ENCODE measurements at regions not wholly inside any gene's neighbourhood (a gene's known extent, or its start where the extent isn't known, plus 50 kb on each side); places are given as distances from the start of the nearest gene placed in this dataset.

- H3K36me3 ChIP-seq (ENCODE audit: control insufficient read depth, insufficient read depth, low read length) = no peaks in the 10 kb centered on the region
Measured at GRCh38 chr4:54992266-54992665, 133.1 kb downstream of the KDR start.

GRCh38 chr4:54988655-54989054 is 136.7 kb downstream of the KDR start:
- no peak overlapping the region for H3K4me3 Mint-ChIP-seq
- H3K9me3 Mint-ChIP-seq = peaks cover 2 to 21% (median 12%) of the 10 kb centered on the region in 7 donors
- H3K27me3 Mint-ChIP-seq = no peaks in the 10 kb centered on the region
- H3K36me3 Mint-ChIP-seq = no peaks in the 10 kb centered on the region
- Histone ChIP-seq H3K9me3 (ENCODE audit: control insufficient read depth in 2 of 2, low read length in 2 of 2) (peaks cover 9% of the 10 kb centered on the region in 2 experiments), H3K27ac (ENCODE audit: insufficient read depth, low read length, poor library complexity, severe bottlenecking) (no peak overlapping the region), H3K36me3 (ENCODE audit: control insufficient read depth, insufficient read depth, low read length) (no peaks in the 10 kb centered on the region), H3K4me3 (ENCODE audit: low read depth, low read length) (no peak overlapping the region), H3K27me3 (ENCODE audit: control insufficient read depth, insufficient read depth, low read length) (no peaks in the 10 kb centered on the region), H3K4me1 (ENCODE audit: control insufficient read depth, insufficient read depth, low read length, poor library complexity, severe bottlenecking) (no peaks in the 10 kb centered on the region)
- no peak overlapping the region for H3K27ac Mint-ChIP-seq
- ATAC-seq (ENCODE audit: low read depth in 2 of 2) (no peak), DNase-seq (no peak)
- H3K4me1 Mint-ChIP-seq = no peaks in the 10 kb centered on the region

More at GRCh38 chr4:54992266-54992665, 133.1 kb downstream of the KDR start:
- Histone ChIP-seq H3K27me3 (ENCODE audit: control insufficient read depth, insufficient read depth, low read length) (no peaks in the 10 kb centered on the region), H3K9me3 (ENCODE audit: control insufficient read depth in 2 of 2, low read length in 2 of 2) (peaks cover 7 to 9% of the 10 kb centered on the region in 2 experiments), H3K4me3 (ENCODE audit: low read depth, low read length) (no peak overlapping the region), H3K4me1 (ENCODE audit: control insufficient read depth, insufficient read depth, low read length, poor library complexity, severe bottlenecking) (no peaks in the 10 kb centered on the region), H3K27ac (ENCODE audit: insufficient read depth, low read length, poor library complexity, severe bottlenecking) (no peak overlapping the region)
- Mint-ChIP-seq H3K27ac (no peak overlapping the region), H3K4me1 (no peaks in the 10 kb centered on the region), H3K9me3 (peaks cover 2 to 19% (median 10%) of the 10 kb centered on the region in 7 donors), H3K27me3 (no peaks in the 10 kb centered on the region), H3K4me3 (no peak overlapping the region), H3K36me3 (no peaks in the 10 kb centered on the region)
- no peak for DNase-seq
- ATAC-seq (ENCODE audit: low read depth in 2 of 2) = no peak

GRCh38 chr4:54986095-54986846 is 139.1 kb downstream of the KDR start:
- Histone ChIP-seq H3K36me3 (ENCODE audit: control insufficient read depth, insufficient read depth, low read length) (no peaks in the 10 kb centered on the region), H3K27ac (ENCODE audit: insufficient read depth, low read length, poor library complexity, severe bottlenecking) (no peak overlapping the region), H3K27me3 (ENCODE audit: control insufficient read depth, insufficient read depth, low read length) (no peaks in the 10 kb centered on the region), H3K9me3 (ENCODE audit: control insufficient read depth in 2 of 2, low read length in 2 of 2) (peaks cover 9% of the 10 kb centered on the region in 2 experiments), H3K4me3 (ENCODE audit: low read depth, low read length) (no peak overlapping the region), H3K4me1 (ENCODE audit: control insufficient read depth, insufficient read depth, low read length, poor library complexity, severe bottlenecking) (no peaks in the 10 kb centered on the region)
- Mint-ChIP-seq H3K27me3 (no peaks in the 10 kb centered on the region), H3K27ac (no peak overlapping the region), H3K4me1 (no peaks in the 10 kb centered on the region), H3K9me3 (peaks cover 5 to 21% (median 12%) of the 10 kb centered on the region in 7 donors), H3K4me3 (no peak overlapping the region), H3K36me3 (no peaks in the 10 kb centered on the region)
- DNase-seq = no peak
- ATAC-seq (ENCODE audit: low read depth in 2 of 2) = no peak

GRCh38 chr4:54976682-54977081 is 148.7 kb downstream of the KDR start:
- H3K36me3 Mint-ChIP-seq = no peaks in the 10 kb centered on the region
- no peak overlapping the region for H3K4me3 ChIP-seq (ENCODE audit: low read depth, low read length)
- no peak overlapping the region for H3K4me3 Mint-ChIP-seq
- H3K36me3 ChIP-seq (ENCODE audit: control insufficient read depth, insufficient read depth, low read length) = no peaks in the 10 kb centered on the region
- H3K27me3 ChIP-seq (ENCODE audit: control insufficient read depth, insufficient read depth, low read length) = peaks cover 2% of the 10 kb centered on the region
- no peak overlapping the region for H3K27ac Mint-ChIP-seq
- ATAC-seq (ENCODE audit: low read depth in 2 of 2) = no peak
- no peaks in the 10 kb centered on the region for H3K9me3 ChIP-seq (ENCODE audit: control insufficient read depth in 2 of 2, low read length in 2 of 2)
- no peaks in the 10 kb centered on the region for H3K4me1 Mint-ChIP-seq
- no peak overlapping the region for H3K27ac ChIP-seq (ENCODE audit: insufficient read depth, low read length, poor library complexity, severe bottlenecking)
- peaks cover 0 to 7% (median 0%) of the 10 kb centered on the region in 7 donors for H3K9me3 Mint-ChIP-seq
- peaks cover 16% of the 10 kb centered on the region for H3K27me3 Mint-ChIP-seq
- no peak for DNase-seq
- H3K4me1 ChIP-seq (ENCODE audit: control insufficient read depth, insufficient read depth, low read length, poor library complexity, severe bottlenecking) = no peaks in the 10 kb centered on the region

- H3K4me1 ChIP-seq (ENCODE audit: control insufficient read depth, insufficient read depth, low read length, poor library complexity, severe bottlenecking) = no peaks in the 10 kb centered on the region
- peaks cover 16% of the 10 kb centered on the region for H3K27me3 Mint-ChIP-seq
Measured at GRCh38 chr4:54976031-54976430, 149.4 kb downstream of the KDR start.

GRCh38 chr4:54973784-54974183 is 151.6 kb downstream of the KDR start:
- DNase-seq (no peak), ATAC-seq (ENCODE audit: low read depth in 2 of 2) (no peak)
- no peak overlapping the region for H3K27ac Mint-ChIP-seq
- no peaks in the 10 kb centered on the region for H3K4me1 Mint-ChIP-seq
- no peaks in the 10 kb centered on the region for H3K4me1 ChIP-seq (ENCODE audit: control insufficient read depth, insufficient read depth, low read length, poor library complexity, severe bottlenecking)
- no peaks in the 10 kb centered on the region for H3K9me3 ChIP-seq (ENCODE audit: control insufficient read depth in 2 of 2, low read length in 2 of 2)
- H3K27me3 Mint-ChIP-seq = peaks cover 11% of the 10 kb centered on the region
- no peak overlapping the region for H3K4me3 ChIP-seq (ENCODE audit: low read depth, low read length)
- no peaks in the 10 kb centered on the region for H3K27me3 ChIP-seq (ENCODE audit: control insufficient read depth, insufficient read depth, low read length)
- no peak overlapping the region for H3K4me3 Mint-ChIP-seq
- H3K36me3 ChIP-seq (ENCODE audit: control insufficient read depth, insufficient read depth, low read length) = no peaks in the 10 kb centered on the region
- H3K9me3 Mint-ChIP-seq = peaks cover 0 to 2% (median 0%) of the 10 kb centered on the region in 7 donors
- H3K27ac ChIP-seq (ENCODE audit: insufficient read depth, low read length, poor library complexity, severe bottlenecking) = no peak overlapping the region
- no peaks in the 10 kb centered on the region for H3K36me3 Mint-ChIP-seq

More at GRCh38 chr4:54976031-54976430, 149.4 kb downstream of the KDR start:
- H3K9me3 ChIP-seq (ENCODE audit: control insufficient read depth in 2 of 2, low read length in 2 of 2) = no peaks in the 10 kb centered on the region
- DNase-seq = no peak
- no peak for ATAC-seq (ENCODE audit: low read depth in 2 of 2)
- Mint-ChIP-seq H3K36me3 (no peaks in the 10 kb centered on the region), H3K27ac (no peak overlapping the region), H3K4me1 (no peaks in the 10 kb centered on the region), H3K4me3 (no peak overlapping the region), H3K9me3 (peaks cover 0 to 7% (median 0%) of the 10 kb centered on the region in 7 donors)
- no peak overlapping the region for H3K4me3 ChIP-seq (ENCODE audit: low read depth, low read length)
- no peaks in the 10 kb centered on the region for H3K36me3 ChIP-seq (ENCODE audit: control insufficient read depth, insufficient read depth, low read length)
- H3K27me3 ChIP-seq (ENCODE audit: control insufficient read depth, insufficient read depth, low read length) = peaks cover 2% of the 10 kb centered on the region
- no peak overlapping the region for H3K27ac ChIP-seq (ENCODE audit: insufficient read depth, low read length, poor library complexity, severe bottlenecking)

- no peaks in the 10 kb centered on the region for H3K36me3 Mint-ChIP-seq
- Histone ChIP-seq H3K4me3 (ENCODE audit: low read depth, low read length) (no peak overlapping the region), H3K4me1 (ENCODE audit: control insufficient read depth, insufficient read depth, low read length, poor library complexity, severe bottlenecking) (no peaks in the 10 kb centered on the region), H3K9me3 (ENCODE audit: control insufficient read depth in 2 of 2, low read length in 2 of 2) (no peaks in the 10 kb centered on the region), H3K27ac (ENCODE audit: insufficient read depth, low read length, poor library complexity, severe bottlenecking) (no peak overlapping the region), H3K27me3 (ENCODE audit: control insufficient read depth, insufficient read depth, low read length) (no peaks in the 10 kb centered on the region), H3K36me3 (ENCODE audit: control insufficient read depth, insufficient read depth, low read length) (no peaks in the 10 kb centered on the region)
- H3K4me3 Mint-ChIP-seq = no peak overlapping the region
- H3K27me3 Mint-ChIP-seq = peaks cover 7% of the 10 kb centered on the region
- H3K9me3 Mint-ChIP-seq = no peaks in the 10 kb centered on the region
- ATAC-seq (ENCODE audit: low read depth in 2 of 2) (no peak), DNase-seq (peak in 2 of 3 donors; percentile 21 to 40)
- no peak overlapping the region for H3K27ac Mint-ChIP-seq
- H3K4me1 Mint-ChIP-seq = no peaks in the 10 kb centered on the region
Measured at GRCh38 chr4:54971474-54971950, 153.9 kb downstream of the KDR start.

- H3K27me3 Mint-ChIP-seq = peaks cover 4% of the 10 kb centered on the region
- no peaks in the 10 kb centered on the region for H3K36me3 Mint-ChIP-seq
- H3K36me3 ChIP-seq (ENCODE audit: control insufficient read depth, insufficient read depth, low read length) = no peaks in the 10 kb centered on the region
- H3K4me1 ChIP-seq (ENCODE audit: control insufficient read depth, insufficient read depth, low read length, poor library complexity, severe bottlenecking) = no peaks in the 10 kb centered on the region
- no peaks in the 10 kb centered on the region for H3K9me3 ChIP-seq (ENCODE audit: control insufficient read depth in 2 of 2, low read length in 2 of 2)
- no peak for ATAC-seq (ENCODE audit: low read depth in 2 of 2)
- no peak overlapping the region for H3K27ac Mint-ChIP-seq
- H3K4me3 ChIP-seq (ENCODE audit: low read depth, low read length) = no peak overlapping the region
- no peak overlapping the region for H3K27ac ChIP-seq (ENCODE audit: insufficient read depth, low read length, poor library complexity, severe bottlenecking)
- H3K9me3 Mint-ChIP-seq = peaks cover 0 to 2% (median 0%) of the 10 kb centered on the region in 7 donors
- no peak for DNase-seq
- no peaks in the 10 kb centered on the region for H3K4me1 Mint-ChIP-seq
- no peak overlapping the region for H3K4me3 Mint-ChIP-seq
- H3K27me3 ChIP-seq (ENCODE audit: control insufficient read depth, insufficient read depth, low read length) = no peaks in the 10 kb centered on the region
Measured at GRCh38 chr4:54967289-54967688, 158.1 kb downstream of the KDR start.
